NCI-H1092 treated with DMSO at 0.1 percent for 48 hours (cell line): ENCODE measurements at regions not wholly inside any gene's neighbourhood (a gene's known extent, or its start where the extent isn't known, plus 50 kb on each side); places are given as distances from the start of the nearest gene placed in this dataset.

Source experiments
- DNase-seq: peaks from one replicate; lab custom pipeline; 2025; lab: John Stamatoyannopoulos, UW

DNA sequence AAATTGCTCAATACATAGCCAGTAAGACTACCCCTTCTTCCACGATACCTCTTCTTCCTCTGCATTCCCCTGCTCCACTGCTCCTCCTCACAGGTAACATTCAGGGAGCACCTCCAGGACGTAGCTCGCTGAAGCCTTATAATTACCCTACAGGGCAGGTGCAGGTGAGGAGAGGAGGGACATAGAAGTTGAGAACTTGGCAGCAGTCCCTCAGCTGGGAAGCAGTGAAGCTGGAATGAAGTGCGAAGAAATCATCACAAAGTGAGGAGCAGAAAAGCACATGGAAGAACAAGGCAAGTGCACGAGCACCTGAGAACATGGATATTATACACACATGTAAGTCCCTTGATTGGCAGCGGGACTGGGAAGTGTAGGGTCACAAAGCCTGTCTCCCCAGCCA, 118.2 kb downstream of the HSD17B3 start:
- no peak for DNase-seq

DNA sequence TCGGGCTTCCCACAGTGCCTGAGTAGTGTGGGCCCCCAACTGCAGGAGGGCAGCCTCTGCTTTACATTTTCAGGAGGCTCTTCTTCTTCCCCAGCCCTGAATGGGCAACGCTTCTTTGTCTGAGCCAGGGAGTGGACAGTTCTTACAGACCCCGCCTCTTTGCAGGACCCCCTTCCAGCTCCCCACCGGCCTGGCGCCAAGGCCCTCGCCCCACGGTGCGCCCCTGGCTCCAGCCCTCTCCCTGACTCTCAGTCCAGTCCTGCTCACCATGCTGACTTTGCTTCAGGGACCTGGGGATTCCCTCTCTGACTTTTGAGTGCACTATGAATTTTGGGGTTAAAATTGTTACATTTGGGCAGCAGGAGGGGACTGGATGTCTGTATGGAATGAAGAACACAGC, 123.8 kb downstream of the HSD17B3 start:
- no peak for DNase-seq

DNA sequence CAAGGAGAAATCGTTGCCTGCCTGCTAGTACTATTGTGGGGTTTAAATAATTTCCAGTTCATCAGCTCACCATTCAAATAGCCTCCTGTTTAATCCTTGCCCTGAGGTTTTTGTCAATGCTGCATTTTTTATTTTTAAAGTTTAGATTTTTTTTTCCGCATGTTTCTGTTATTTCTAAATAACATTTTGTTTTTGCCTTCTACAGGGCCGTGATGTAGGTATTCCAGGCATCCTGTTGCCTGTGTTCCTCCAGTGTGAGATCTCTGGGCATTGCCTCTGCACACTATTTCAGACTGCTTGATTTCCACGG, 124.3 kb downstream of the HSD17B3 start:
- DNase-seq: no peak

DNA sequence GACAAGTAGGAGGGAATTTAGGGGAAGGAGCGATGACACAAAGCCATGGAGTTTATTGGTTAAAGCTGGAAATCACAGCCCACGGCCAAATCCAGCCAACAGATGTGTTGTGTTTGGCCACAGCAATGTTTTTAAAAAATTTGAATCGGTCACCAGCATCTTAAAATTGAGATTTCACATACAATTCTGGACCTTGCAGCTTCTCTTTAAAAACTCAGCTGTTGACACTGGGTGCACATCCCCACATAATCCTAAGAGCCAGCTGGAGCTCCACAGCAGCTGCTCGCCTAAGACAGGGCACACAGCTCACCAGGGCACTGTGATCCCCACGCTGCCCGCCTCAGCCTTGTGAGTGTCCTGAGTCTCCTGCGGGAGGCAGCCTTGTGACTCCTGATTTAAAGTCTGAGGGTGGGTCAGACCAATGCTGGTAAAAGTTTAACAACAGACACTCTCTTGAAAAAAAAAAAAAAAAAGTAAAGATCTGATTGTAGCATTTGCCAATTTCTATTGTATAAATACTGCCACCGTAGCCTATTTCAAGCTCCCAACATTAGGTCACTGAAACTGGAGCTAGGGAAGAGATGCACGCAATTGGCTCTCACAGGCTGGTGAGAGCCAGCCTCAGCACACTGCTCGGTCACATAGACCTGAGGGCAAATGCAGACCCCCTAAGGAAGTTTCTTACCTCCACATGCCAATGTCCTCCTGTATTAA, 124.8 kb downstream of the HSD17B3 start:
- DNase-seq: peak; percentile 3

DNA sequence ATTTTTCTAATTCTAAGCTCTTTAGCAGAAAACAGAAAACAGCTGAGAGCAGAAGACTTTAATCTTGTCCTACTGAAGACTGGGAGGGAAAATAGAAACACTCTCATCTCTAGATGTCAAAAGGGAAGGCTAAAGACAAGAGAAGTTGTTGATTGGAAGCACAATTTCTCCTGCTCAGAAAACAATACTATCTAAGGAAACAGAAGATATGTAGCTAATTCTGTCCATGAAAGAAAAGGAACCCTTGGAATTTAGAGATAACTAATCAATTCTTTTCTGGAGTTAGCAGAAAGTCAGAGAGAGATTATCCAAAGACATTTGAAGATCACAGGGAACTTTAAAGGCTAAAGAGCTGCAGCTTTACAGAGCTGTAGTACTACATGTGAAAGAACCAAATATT, 126.2 kb downstream of the HSD17B3 start:
- no peak for DNase-seq

DNA sequence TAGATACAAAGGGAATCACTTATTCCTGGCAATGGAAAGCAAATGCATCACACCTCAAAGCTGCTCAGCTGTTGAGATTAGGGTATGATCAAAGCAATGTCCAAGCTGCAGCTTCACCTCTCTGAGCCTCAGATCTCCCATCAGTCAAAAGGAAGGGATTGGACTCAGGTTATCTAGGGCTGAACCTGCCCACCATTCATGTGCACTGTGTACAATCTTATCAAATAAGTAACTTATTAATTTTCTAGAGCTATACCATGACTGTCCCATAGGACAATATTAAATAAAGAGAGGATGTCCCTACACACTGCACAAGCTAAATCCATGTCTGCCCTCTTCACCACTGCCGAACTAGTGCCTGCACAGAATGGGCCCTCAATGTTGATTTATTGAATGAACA, 127.0 kb downstream of the HSD17B3 start:
- DNase-seq: no peak

DNA sequence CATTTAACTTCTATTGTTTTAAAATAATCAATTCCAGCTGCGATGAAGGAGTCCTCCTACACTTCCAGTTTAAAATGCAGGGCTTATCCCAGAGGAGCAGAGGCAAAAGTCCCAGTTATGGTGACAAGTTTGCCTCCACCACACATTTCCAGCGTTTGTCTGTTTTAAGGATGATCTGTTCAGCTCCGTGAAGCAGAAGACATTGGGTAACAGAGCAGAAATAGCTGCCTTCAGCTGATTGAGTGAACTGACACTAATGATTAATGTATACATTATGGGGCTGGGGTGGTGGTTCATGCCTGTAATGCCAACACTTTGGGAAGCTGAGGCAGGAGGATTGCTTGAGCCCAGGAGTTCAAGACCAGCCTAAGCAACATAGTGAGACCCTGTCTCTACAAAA, 127.6 kb downstream of the HSD17B3 start:
- DNase-seq: no peak

DNA sequence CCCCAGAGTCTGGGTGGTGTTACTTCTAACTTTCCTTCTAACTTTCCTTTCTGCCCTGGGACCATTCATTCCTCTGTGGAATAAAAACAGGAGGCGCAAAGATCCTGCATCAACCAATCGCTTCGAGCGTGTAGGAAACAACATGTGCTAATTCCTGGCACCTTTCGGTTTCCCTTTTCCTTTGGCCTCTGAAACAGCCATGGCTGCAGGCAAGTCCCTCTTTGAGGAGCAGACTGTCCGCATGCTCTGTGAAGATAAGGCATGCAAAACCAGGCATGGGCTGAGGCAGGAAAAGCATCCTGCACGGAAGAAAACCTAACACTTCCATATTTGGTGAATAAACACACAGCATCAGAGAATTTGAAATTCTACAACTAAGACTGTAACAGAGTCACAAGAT, 128.3 kb downstream of the HSD17B3 start:
- no peak for DNase-seq

DNA sequence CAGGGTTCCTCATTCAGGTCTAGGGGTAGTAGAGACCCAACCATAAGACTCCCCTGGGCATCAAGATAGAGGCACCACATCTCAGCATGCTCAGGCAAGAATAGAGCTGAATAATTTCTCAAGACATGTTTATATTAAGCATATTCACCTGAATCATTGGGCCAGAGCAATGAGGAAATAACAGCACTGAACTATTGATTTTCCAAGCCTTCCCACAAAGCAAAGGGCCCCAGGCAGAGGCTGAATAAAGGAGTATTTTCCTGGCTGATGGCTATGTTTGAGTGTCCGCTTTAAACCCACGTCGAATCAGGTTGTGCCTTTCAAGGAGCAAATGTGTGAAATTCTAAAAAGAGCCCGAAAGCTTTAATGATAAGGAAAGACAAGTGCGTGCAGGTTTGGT, 129.2 kb downstream of the HSD17B3 start:
- no peak for DNase-seq

DNA sequence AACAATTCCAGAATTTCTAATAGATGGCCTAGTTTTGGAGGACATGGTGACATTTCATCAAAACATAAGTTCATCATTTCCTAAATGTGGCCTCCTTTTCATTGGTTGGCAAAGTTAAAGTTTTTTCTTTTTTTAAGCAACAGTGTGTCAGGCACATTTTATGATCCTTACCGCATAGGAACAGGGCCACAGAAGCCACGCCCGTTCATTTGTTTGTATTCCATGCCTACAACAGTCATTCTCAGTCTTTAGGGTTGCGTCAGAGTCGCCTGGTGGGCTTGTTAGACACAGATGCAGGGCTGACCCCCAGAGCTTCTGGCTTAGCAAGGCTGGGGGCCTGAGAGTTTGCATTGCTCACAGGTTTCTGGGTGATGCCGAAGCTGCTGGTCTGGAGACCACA, 130.2 kb downstream of the HSD17B3 start:
- DNase-seq: no peak

DNA sequence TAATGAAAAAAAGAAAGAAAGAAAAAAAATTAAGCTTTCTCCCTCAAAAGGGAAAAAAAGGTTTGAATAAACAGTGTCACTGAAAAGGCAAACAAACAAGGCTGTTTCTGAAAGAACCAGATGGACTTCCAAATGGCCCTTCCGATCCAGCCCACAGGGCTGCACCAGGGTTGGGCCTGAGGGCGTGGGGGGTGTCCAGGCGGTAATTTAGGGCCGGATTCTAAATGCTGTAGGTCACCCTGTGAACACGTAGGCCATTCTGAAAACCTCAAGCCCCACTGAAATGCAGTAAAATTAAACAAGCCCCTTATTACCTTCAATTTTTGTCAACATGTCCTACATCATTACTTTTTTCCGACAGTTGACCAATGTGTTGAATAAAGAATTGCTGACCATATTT, 132.1 kb downstream of the HSD17B3 start:
- no peak for DNase-seq

DNA sequence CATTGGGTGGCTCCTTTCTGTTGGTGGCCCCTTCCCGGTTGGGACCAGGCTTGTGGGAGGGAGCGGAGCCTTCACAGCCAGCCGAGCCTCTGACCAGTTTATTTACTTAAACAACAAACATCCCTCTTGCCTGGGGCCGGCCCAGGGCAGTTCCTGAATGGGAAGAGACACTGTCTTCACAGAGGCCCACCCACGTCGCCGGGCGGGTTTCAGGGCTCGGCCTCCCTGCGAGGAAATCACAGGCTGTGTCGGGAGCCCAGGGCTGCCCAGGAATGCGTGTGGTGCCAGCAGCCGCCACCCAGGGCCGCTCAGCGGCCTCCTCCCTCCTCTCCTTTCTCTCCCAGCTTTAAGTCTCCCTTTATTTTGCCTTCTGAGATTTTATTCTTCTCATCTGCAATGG, 132.5 kb downstream of the HSD17B3 start:
- DNase-seq: no peak

DNA sequence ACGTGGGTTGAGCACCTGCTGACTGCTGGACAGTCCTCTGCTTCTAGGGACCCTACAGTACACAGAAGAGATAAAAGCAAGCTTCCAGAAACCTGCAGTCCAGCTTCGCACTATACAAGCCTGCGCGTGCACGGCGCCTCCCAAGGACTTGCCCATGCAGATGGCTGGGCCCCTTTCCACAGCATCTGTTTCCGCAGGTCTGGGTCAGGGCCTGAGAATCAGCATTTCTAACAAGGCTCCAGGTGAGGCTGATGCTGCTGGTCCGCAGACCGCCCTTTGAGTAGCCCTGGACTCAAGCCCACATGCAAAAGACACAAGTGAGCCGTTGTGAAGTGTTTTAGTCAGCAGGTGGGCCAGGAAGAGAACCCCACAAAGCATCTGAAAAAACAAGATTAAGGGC, 133.1 kb downstream of the HSD17B3 start:
- no peak for DNase-seq

DNA sequence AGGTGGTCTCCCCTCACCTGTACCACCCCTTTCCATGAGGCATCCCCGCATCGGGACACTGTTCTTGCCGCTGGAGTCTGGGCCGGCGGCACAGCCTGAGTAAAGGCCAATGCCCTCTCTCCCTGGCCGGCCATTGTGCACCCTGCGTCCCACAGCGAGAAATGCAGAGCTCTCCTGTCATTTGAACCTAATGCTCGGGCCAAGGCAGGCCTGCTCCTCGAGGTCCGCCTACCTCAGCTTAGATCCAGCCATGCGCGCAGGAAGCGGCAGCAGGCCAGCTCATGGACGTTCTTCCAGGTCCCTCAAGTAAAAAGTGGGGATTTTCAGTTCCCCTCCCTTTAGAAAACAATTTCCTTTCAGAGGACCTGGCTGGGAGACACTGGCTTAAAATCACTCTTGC, 135.0 kb downstream of the HSD17B3 start:
- DNase-seq: no peak

DNA sequence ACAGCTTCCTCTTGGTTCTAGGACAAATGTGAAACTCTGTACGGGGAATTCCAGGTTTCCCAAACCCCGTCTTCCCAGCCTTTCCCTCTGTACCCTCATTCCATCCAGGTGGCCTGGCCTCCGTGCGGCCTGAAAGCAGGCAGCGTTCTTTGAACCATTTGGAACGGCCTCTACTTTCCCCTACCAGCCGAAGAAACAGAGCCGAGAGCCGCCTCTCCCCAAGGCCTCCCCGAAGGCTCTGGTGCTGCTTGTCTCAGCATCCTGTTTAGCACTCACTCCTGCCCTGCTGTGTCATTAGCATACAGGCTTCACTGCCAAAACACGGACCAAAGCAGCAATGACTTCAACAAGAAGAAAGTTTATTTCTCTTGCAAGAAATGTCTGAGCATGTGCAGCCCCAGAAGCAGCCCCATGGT, 137.7 kb downstream of the HSD17B3 start:
- DNase-seq: no peak

DNA sequence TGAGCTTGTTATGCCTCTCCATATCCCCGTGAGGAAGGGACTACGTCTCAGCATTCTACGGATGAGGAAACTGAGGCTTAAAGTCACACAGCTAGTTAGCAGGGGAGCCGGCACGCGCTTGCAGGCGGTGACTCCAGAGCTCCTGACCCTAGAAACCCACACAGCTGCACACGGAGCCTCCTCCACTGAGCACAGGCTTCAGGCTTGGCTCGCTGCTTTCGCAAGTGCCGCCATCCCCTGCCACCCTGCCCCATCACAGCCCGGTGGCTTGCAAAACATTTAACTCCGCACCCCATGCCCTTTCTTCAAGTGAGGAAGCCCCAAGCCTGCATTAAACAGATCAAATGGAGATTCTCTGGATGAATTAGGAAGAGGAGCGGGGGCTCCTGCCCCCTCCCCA, 138.3 kb downstream of the HSD17B3 start:
- no peak for DNase-seq

DNA sequence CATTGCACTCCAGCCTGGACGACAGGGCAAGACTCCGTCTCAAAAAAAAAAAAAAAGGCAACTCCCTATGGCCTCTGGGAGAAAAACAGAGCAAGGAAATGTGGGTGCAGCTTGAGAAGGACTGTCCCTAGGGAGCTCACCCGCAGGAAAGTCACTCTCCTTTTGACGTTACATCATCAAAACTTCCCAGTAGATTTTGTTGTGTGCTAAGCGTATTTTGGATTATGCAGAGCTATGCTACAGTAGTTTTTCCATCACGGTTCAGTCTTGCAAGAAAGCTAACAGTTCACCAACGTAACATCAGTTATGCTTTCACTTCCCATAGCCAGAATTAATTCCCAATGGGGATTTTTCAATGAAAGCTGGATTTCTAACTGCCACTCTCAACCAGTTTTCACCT, 138.8 kb downstream of the HSD17B3 start:
- DNase-seq: no peak

DNA sequence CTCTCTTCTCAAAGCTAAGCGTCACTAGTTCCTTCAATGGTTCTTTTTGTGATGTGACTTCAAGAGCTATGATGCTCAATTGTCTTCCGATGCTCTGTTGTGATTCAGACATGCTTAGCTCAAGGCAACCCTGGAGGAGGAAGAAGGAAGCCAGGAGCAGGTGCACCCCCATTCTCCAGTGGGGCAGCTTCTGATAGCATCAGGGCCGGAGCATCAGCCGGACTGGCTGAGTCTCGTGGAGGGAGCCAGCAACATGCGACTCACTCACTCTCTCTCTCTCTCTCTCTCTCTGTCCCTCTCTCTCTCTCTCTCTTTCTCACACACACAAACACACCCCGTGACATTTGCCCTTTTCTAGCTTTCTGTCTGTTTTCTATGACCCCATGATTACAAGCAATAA, 140.2 kb downstream of the HSD17B3 start:
- no peak for DNase-seq

DNA sequence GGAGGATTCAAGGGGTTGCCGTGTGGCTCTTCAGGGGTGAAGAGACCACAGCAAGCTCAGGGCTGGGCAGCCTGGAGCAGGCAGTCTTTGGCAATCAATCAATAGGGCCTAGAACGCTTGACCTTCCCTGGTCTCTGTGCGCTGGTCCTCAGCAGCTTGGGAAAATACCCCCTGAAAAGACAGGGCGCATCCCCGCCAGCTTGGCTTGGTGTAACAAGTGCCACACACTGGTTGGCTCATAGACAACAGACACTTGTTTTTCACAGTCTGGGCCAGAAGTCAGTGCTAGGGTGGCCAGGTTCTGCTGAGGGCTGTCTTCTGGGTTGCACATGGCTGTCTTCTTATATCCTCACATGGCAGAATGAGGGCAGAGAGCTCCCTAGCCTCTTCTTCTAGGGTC, 141.1 kb downstream of the HSD17B3 start:
- DNase-seq: no peak

DNA sequence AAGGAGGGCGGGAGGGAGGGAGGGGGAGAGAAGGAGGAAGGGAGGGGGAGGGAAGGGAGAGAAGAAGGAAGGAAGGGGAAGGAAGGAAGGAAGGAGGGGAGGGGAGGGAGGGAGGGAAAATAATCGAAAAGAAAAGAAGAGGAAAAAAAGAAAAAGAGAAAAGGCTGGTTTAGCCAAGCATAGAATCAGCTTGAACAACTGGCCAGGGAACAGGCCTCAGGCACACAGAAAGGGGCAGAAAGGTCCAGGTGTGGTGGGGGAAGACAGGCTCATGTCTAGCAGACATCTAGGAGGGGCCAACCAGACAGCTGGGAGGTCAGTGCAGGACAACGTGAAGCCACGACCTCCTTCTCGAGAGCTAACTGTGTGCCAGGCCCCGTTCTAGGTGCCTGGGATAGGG, 141.8 kb downstream of the HSD17B3 start:
- DNase-seq: no peak

DNA sequence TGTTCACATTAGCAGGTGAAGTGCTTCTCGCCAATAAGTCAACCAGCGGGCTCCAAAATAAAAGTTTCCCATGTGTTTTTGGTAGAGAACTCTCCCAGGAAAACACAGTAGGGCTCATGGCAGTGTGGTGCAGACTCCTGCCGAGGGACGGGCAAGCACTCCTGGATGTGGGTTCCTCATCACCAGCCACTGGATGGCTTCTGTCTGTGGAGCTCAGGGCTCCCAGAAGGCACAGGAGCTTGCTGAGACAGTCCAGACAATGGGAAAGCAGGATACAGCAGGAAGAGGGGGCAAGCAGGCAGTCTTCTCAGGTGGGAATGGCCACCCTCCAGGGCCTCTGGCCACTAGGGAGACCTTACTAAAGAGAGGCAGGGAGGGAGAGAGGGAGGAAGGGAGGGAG, 142.4 kb downstream of the HSD17B3 start:
- DNase-seq: no peak

DNA sequence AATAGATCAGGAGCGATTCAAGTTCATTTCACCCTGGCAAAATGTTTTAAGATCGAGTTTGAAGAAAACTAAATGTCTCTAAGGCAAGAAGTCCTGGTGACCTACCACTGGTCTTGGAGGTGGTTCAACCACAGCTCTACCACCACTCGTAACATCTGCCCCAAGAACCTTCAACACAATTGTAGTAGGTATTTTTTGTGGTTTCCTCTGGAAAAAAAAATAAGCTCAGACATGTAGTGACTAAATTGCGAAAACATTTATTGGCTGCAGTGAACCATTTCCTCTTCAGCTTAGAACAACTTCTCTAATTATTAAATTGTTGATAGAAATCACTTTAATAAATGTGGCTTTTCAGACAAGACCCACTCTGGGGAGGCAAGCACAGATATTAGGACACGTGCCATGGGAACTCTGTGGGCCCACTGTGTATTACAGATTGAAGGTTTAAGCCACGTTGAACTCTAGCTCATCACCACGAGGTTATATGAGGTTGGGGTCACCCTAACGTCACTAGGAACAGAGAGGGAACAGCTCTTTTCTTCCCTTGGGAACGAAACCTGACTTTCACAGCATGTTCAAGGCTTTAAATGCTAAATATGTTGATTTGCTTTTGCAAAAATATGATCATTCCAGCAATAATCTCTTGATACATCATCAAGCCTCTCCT, 142.9 kb downstream of the HSD17B3 start:
- DNase-seq: no peak

DNA sequence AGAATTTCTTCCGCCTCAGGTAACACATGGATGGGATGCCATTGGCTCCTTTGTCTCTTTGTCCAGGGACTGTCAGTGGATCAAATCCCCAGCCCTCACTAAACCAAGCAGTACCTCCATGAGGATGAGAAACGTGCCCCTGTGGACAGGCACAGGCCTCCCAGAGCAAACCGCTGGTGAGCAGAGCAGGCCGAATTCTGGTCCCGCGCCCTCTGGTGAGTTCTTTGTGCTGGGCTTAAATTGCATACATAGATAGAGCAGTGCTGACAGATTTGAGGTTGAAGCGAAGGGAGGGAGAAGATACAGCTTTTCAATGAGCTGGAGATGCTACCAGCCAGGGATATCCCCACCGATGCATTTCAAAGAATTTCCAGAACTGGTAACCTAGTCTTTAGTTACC, 143.8 kb downstream of the HSD17B3 start:
- DNase-seq: no peak

DNA sequence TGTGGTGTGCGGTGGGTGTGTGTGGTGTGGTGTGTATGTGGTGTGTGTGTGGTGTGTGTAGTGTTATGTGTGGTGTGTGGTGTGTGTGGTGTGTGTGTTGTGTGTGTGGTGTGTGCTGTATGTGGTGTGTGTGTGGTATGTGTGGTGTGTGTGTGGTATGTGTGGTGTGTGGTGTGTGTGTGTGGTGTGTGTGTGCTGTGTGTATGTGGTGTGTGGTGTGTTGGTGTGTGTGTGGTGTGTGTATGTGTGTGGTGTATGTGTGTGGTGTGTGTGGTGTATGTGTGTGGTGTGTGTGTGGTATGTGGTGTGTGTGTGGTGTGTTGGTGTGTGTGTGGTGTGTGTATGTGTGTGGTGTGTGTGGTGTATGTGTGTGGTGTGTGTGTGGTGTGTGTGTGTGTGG, 144.3 kb downstream of the HSD17B3 start:
- no peak for DNase-seq
